Lung (tissue), 11 donors: ENCODE measurements at regions not wholly inside any gene's neighbourhood (a gene's known extent, or its start where the extent isn't known, plus 50 kb on each side); places are given as distances from the start of the nearest gene placed in this dataset.

Experiments
- ATAC-seq: fragments of 200-7000 bp; cut with Tn5 transposase; one replicate; pipeline ENCODE4 v1.9.1; 2020; ENCODE audit warnings: moderate number of reproducible peaks; ENCODE audit not compliant: insufficient read depth, low FRiP score
- DNase-seq, 3 donors: peaks; one replicate each; pipeline ENCODE4 v3.0.0-alpha.2; 2013 to 2017
- H3K27ac ChIP-seq, 2 donors: one replicate each; pipeline ENCODE4 v1.5.1; 2013; ENCODE audit warnings: mild to moderate bottlenecking in 2 of 2, moderate library complexity in 2 of 2, control low read depth in 1 of 2, inconsistent platforms in 1 of 2, low read depth in 1 of 2, low read length in 1 of 2
- H3K27me3 ChIP-seq, 3 donors: one replicate each; pipeline ENCODE4 v1.5.1; 2013; ENCODE audit warnings: low read length in 2 of 3; ENCODE audit not compliant: control insufficient read depth in 3 of 3, insufficient read depth in 3 of 3
- H3K36me3 ChIP-seq, 4 donors: one replicate each; pipeline ENCODE4 v1.5.1; 2013; ENCODE audit warnings: low read length in 4 of 4, mild to moderate bottlenecking in 1 of 4, moderate library complexity in 1 of 4; ENCODE audit not compliant: control insufficient read depth in 4 of 4, insufficient read depth in 4 of 4
- H3K4me1 ChIP-seq, 5 donors: one replicate each; pipeline ENCODE4 v1.5.1; 2013; ENCODE audit warnings: low read length in 5 of 5, mild to moderate bottlenecking in 2 of 5, moderate library complexity in 1 of 5; ENCODE audit not compliant: control insufficient read depth in 5 of 5, insufficient read depth in 5 of 5
- H3K4me3 ChIP-seq: one replicate; pipeline ENCODE4 v1.5.1; 2013; ENCODE audit warnings: mild to moderate bottlenecking, control low read depth, moderate library complexity
- H3K9ac ChIP-seq, 2 donors: one replicate each; pipeline ENCODE4 v1.5.1; 2013; ENCODE audit warnings: low read length in 2 of 2, control low read depth in 1 of 2; ENCODE audit not compliant: insufficient read depth in 1 of 2
- H3K9me3 ChIP-seq, 4 donors: one replicate each; pipeline ENCODE4 v1.5.1; 2013; ENCODE audit warnings: low read length in 3 of 4, mild to moderate bottlenecking in 1 of 4, moderate library complexity in 1 of 4; ENCODE audit not compliant: control insufficient read depth in 4 of 4, insufficient read depth in 3 of 4
- WGBS, 2 donors: extraction: QIAGEN DNeasy Blood & Tissue Kit; methylation state at CpG; one replicate each; pipeline ENCODE4 v1.1.7; 2013; 5-methylcytosine and 5-hydroxymethylcytosine counted together
- TF ChIP-seq, protein P1 (sequence below): IDR thresholded peaks from 2 replicates; pipeline ENCODE4 v1.5.1; 2012; ENCODE audit warnings: mild to moderate bottlenecking; ENCODE audit errors: control extremely low read depth, extremely low read depth
- donor health status: control.
- donor health status: control.
- donor health status: Bipolar disorder and iron deficiency.
- donor health status: healthy.
- donor health status: DM: yes; HTN: yes; CAD: no.

DNA sequence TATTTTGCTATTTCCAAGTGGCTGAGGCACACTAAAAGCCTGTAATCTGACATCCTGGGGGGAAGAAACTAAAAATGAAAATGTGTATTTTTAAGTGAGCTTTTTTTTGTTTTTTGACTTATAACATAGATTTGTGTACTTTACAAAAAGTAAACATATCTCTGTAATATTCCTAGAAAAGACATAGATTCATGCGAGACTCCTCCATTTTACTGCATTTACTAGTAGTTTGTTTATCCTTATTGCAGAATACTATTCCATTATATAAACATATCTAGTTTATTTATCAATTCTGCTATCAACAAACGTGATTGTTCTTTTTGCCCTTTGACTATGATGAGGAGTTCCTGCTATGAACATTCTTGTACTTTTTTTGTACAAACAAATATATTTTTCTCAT lies 67.8 kb upstream of the PLSCR5 start:
- DNase-seq (peak in 2 of 3 donors; percentile 37 to 63), ATAC-seq (no peak)
- TF ChIP-seq, protein P1, sequence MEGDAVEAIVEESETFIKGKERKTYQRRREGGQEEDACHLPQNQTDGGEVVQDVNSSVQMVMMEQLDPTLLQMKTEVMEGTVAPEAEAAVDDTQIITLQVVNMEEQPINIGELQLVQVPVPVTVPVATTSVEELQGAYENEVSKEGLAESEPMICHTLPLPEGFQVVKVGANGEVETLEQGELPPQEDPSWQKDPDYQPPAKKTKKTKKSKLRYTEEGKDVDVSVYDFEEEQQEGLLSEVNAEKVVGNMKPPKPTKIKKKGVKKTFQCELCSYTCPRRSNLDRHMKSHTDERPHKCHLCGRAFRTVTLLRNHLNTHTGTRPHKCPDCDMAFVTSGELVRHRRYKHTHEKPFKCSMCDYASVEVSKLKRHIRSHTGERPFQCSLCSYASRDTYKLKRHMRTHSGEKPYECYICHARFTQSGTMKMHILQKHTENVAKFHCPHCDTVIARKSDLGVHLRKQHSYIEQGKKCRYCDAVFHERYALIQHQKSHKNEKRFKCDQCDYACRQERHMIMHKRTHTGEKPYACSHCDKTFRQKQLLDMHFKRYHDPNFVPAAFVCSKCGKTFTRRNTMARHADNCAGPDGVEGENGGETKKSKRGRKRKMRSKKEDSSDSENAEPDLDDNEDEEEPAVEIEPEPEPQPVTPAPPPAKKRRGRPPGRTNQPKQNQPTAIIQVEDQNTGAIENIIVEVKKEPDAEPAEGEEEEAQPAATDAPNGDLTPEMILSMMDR, result no peak
- Histone ChIP-seq H3K36me3 (no peaks in the 10 kb centered on the region), H3K4me1 (peaks cover 0 to 3% (median 0%) of the 10 kb centered on the region in 5 donors), H3K4me3 (no peak overlapping the region), H3K27me3 (no peaks in the 10 kb centered on the region), H3K9ac (no peak overlapping the region), H3K9me3 (peaks cover 0 to 2% (median 0%) of the 10 kb centered on the region in 4 donors), H3K27ac (no peak overlapping the region)
- WGBS, 2 donors, result 51 to 79% methylated on average over 2 of the region's 2 CpGs

DNA sequence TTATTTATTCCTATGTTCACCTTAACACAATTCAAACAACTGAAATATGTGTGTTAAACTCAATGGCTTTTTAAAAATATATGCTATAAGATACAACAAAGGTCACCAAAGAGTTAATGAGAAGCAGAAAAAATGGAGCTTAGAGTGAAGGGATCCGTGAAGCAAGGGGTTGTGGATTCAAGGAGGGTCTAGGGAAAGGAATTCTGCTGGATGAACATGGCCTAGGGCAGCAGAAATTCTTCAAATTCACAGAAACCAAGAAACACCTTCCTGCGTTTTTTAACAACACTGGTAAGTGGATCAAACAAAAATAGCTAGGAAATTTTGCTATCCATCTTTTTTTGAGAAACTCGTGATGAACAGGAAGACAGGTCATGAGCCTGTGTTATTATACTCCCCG lies 59.3 kb upstream of the PLSCR5 start:
- H3K27ac ChIP-seq, result no peak overlapping the region
- H3K4me3 ChIP-seq, result no peak overlapping the region
- no peaks in the 10 kb centered on the region for H3K36me3 ChIP-seq
- DNase-seq (no peak), ATAC-seq (no peak)
- no peak overlapping the region for H3K9ac ChIP-seq
- WGBS, 2 donors, result 58 to 70% methylated on average over 4 of the region's 4 CpGs
- no peaks in the 10 kb centered on the region for H3K9me3 ChIP-seq
- H3K27me3 ChIP-seq, result no peaks in the 10 kb centered on the region
- no peaks in the 10 kb centered on the region for H3K4me1 ChIP-seq
- TF ChIP-seq, protein P1, result no peak

DNA sequence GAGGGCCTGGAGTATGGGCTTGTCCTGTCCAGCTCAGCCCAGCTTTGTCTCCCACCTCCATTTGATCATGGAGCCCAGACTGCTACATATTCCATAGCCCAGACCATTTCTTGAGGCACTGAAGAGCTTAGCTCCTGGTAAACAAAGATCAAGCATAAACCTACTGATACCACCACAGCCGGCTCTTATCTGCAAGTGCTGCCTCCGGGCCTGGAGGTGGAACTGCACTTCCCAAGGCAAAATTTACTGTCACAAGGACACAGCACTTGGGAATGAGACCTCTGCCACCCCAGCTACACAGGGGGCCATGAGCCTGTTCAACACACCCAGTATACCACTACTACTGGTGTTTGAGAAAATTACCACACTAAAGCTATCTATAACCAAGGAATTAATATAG lies 53.7 kb upstream of the PLSCR5 start:
- DNase-seq, result no peak
- H3K4me3 ChIP-seq, result no peak overlapping the region

More for the DNA sequence above, 53.7 kb upstream of the PLSCR5 start:
- H3K27ac ChIP-seq, result no peak overlapping the region
- TF ChIP-seq, protein P1, result no peak
- no peaks in the 10 kb centered on the region for H3K36me3 ChIP-seq
- H3K27me3 ChIP-seq, result no peaks in the 10 kb centered on the region
- WGBS, 2 donors, result 85 to 90% methylated on average over 2 of the region's 2 CpGs
- no peaks in the 10 kb centered on the region for H3K4me1 ChIP-seq
- no peak overlapping the region for H3K9ac ChIP-seq
- ATAC-seq, result no peak
- peaks cover 0 to 4% (median 0%) of the 10 kb centered on the region in 4 donors for H3K9me3 ChIP-seq
